H1 (cell line): ENCODE measurements at regions not wholly inside any gene's neighbourhood (a gene's known extent, or its start where the extent isn't known, plus 50 kb on each side); places are given as distances from the start of the nearest gene placed in this dataset.

Source experiments
- CTCF ChIA-PET: fragments of 300-600 bp; sonication (Branson Sonifier 250); formaldehyde crosslinking; loops from one replicate; lab custom pipeline; 2021; ENCODE audit not compliant: partially characterized antibody; lab: Charles Lee
- POLR2A ChIA-PET: fragments of 300-600 bp; sonication (Branson Sonifier 250); formaldehyde crosslinking; loops from one replicate; lab custom pipeline; 2021; ENCODE audit warnings: inconsistent platforms; ENCODE audit not compliant: partially characterized antibody; lab: Charles Lee
- DNase-seq, 2 experiments: peaks; one replicate each; pipeline versions ENCODE4 v3.0.0 to v3.0.0-alpha.2; 2010 to 2022; ENCODE audit warnings: low spot score in 2 of 2, low read depth in 1 of 2, mixed read lengths in 1 of 2
- FAIRE-seq: peaks from 2 replicates; lab custom pipeline; 2011; peaks lifted over from hg19 to GRCh38; lab: Jason Lieb, UNC
- H2AFZ ChIP-seq: 2 replicates; pipeline ENCODE4 v1.8.1; 2012; ENCODE audit warnings: low read length, inconsistent platforms
- H2AK5ac ChIP-seq: 2 replicates; pipeline ENCODE4 v1.6.1; 2013; ENCODE audit warnings: low read depth, low read length
- H2BK120ac ChIP-seq: replicated peaks from 2 replicates; pipeline ENCODE3; 2013; ENCODE audit warnings: low read depth, low read length, inconsistent platforms
- H2BK12ac ChIP-seq: 2 replicates; pipeline ENCODE4 v1.6.1; 2013; ENCODE audit warnings: low read depth, low read length
- H2BK15ac ChIP-seq: 2 replicates; pipeline ENCODE4 v1.6.1; 2013; ENCODE audit warnings: low read length
- H2BK20ac ChIP-seq: 2 replicates; pipeline ENCODE4 v1.6.1; 2013; ENCODE audit warnings: low read length
- H2BK5ac ChIP-seq: 2 replicates; pipeline ENCODE4 v1.6.1; 2013; ENCODE audit warnings: low read depth, low read length
- H3K14ac ChIP-seq: 2 replicates; pipeline ENCODE4 v1.6.1; 2013; ENCODE audit warnings: inconsistent platforms; ENCODE audit not compliant: insufficient read length
- H3K18ac ChIP-seq: 2 replicates; pipeline ENCODE4 v1.6.1; 2013; ENCODE audit warnings: low read length; ENCODE audit errors: extremely low read depth
- H3K23ac ChIP-seq: 2 replicates; pipeline ENCODE4 v1.6.1; 2013; ENCODE audit warnings: inconsistent platforms; ENCODE audit not compliant: insufficient read length
- H3K23me2 ChIP-seq: 2 replicates; pipeline ENCODE4 v1.6.1; 2013; ENCODE audit warnings: low read depth, low read length
- H3K27ac ChIP-seq: 2 replicates; pipeline ENCODE4 v1.6.1; 2011; ENCODE audit warnings: low read depth, low read length, inconsistent platforms
- H3K27me3 ChIP-seq, 4 experiments: replicated peaks in 1 of 4; 1 replicate in 1 of 4; 2 replicates in 3 of 4; pipeline versions ENCODE4 v1.6.1 to v1.8.1; 2011 to 2013; ENCODE audit warnings: low read length in 3 of 4, mild to moderate bottlenecking in 3 of 4, inconsistent platforms in 2 of 4, mixed read lengths in 2 of 4, moderate library complexity in 1 of 4; ENCODE audit not compliant: control insufficient read depth in 3 of 4, insufficient read depth in 3 of 4; ENCODE audit errors: extremely low read depth in 1 of 4
- H3K36me3 ChIP-seq, 4 experiments: 2 replicates each; pipeline versions ENCODE4 v1.6.1 to v1.8.1; 2011 to 2013; ENCODE audit warnings: mild to moderate bottlenecking in 4 of 4, low read length in 3 of 4, moderate library complexity in 2 of 4, control low read depth in 1 of 4, inconsistent platforms in 1 of 4; ENCODE audit not compliant: insufficient read depth in 4 of 4, control insufficient read depth in 2 of 4
- H3K4ac ChIP-seq: replicated peaks from 2 replicates; pipeline ENCODE3; 2013; ENCODE audit warnings: low read length, low read depth, mixed read lengths, inconsistent platforms; ENCODE audit not compliant: insufficient read length
- H3K4me1 ChIP-seq, 4 experiments: replicated peaks in 1 of 4; 1 replicate in 1 of 4; 2 replicates in 3 of 4; pipeline versions ENCODE4 v1.6.1 to v1.8.1; 2011 to 2013; ENCODE audit warnings: low read length in 3 of 4, inconsistent platforms in 2 of 4, mixed read lengths in 1 of 4; ENCODE audit not compliant: insufficient read depth in 4 of 4, control insufficient read depth in 3 of 4
- H3K4me2 ChIP-seq, 2 experiments: 2 replicates each; pipeline versions ENCODE4 v1.6.1 to v1.8.1; 2011 to 2013; ENCODE audit warnings: low read depth in 2 of 2, low read length in 2 of 2, control low read depth in 1 of 2, inconsistent platforms in 1 of 2, mild to moderate bottlenecking in 1 of 2; ENCODE audit not compliant: insufficient read depth in 1 of 2
- H3K4me3 ChIP-seq, 4 experiments: fragments of 200-600, 300-600 bp in 1 of 4; sonication (generic), shearing (Covaris generic), sonication (Bioruptor Twin) in 1 of 4; 2 replicates each; pipeline versions ENCODE4 v1.5.1 to v1.8.1; 2011 to 2016; ENCODE audit warnings: low read length in 4 of 4, low read depth in 3 of 4, control low read depth in 2 of 4, inconsistent platforms in 2 of 4, mild to moderate bottlenecking in 2 of 4, mixed read lengths in 1 of 4, moderate library complexity in 1 of 4; ENCODE audit not compliant: insufficient read depth in 2 of 4; ENCODE audit errors: extremely low read depth in 1 of 4
- H3K56ac ChIP-seq: replicated peaks from 2 replicates; pipeline ENCODE3; 2013; ENCODE audit warnings: low read depth, mild to moderate bottlenecking, mixed read lengths, low read length, inconsistent platforms; ENCODE audit not compliant: insufficient read length
- H3K79me1 ChIP-seq: 2 replicates; pipeline ENCODE4 v1.6.1; 2013; ENCODE audit warnings: low read depth, low read length, control low read depth
- H3K79me2 ChIP-seq, 2 experiments: 2 replicates each; pipeline versions ENCODE4 v1.6.1 to v1.8.1; 2012 to 2013; ENCODE audit warnings: low read length in 2 of 2, mild to moderate bottlenecking in 2 of 2, inconsistent platforms in 1 of 2; ENCODE audit not compliant: insufficient read depth in 2 of 2, control insufficient read depth in 1 of 2
- H3K9ac ChIP-seq, 4 experiments: replicated peaks in 1 of 4; 1 replicate in 1 of 4; 2 replicates in 3 of 4; pipeline versions ENCODE4 v1.6.1 to v1.8.1; 2011 to 2013; ENCODE audit warnings: low read depth in 3 of 4, low read length in 3 of 4, control low read depth in 2 of 4, mild to moderate bottlenecking in 2 of 4, moderate library complexity in 2 of 4, inconsistent platforms in 1 of 4; ENCODE audit errors: extremely low read depth in 1 of 4
- H3K9me3 ChIP-seq, 2 experiments: 2 replicates each; pipeline versions ENCODE4 v1.6.1 to v1.8.1; 2012 to 2013; ENCODE audit warnings: mild to moderate bottlenecking in 2 of 2, moderate library complexity in 2 of 2, control low read depth in 1 of 2, inconsistent platforms in 1 of 2, low read depth in 1 of 2, low read length in 1 of 2, mixed read lengths in 1 of 2; ENCODE audit not compliant: insufficient read depth in 2 of 2
- H4K20me1 ChIP-seq, 2 experiments: replicated peaks in 1 of 2; 2 replicates each; pipeline versions ENCODE3 to v1.8.1; 2011 to 2013; ENCODE audit warnings: inconsistent platforms in 2 of 2, low read length in 2 of 2, mild to moderate bottlenecking in 1 of 2; ENCODE audit not compliant: insufficient read depth in 2 of 2, control insufficient read depth in 1 of 2
- H4K5ac ChIP-seq: 2 replicates; pipeline ENCODE4 v1.6.1; 2013; ENCODE audit warnings: low read length, low read depth, mixed read lengths, inconsistent platforms; ENCODE audit not compliant: insufficient read length
- H4K8ac ChIP-seq: 2 replicates; pipeline ENCODE4 v1.8.0; 2013; ENCODE audit warnings: mild to moderate bottlenecking, moderate library complexity, low read length, inconsistent platforms; ENCODE audit not compliant: insufficient read depth; ENCODE audit errors: extremely low read depth
- H4K91ac ChIP-seq: replicated peaks from 2 replicates; pipeline ENCODE3; 2013; ENCODE audit warnings: low read length, mixed read lengths, inconsistent platforms; ENCODE audit not compliant: insufficient read length
- E2F6 ChIP-seq: IDR thresholded peaks from 2 replicates; pipeline ENCODE4 v1.6.1; 2012; ENCODE audit warnings: inconsistent platforms
- EGR1 ChIP-seq: IDR thresholded peaks from 2 replicates; pipeline ENCODE4 v1.6.1; 2011; ENCODE audit warnings: low read depth, low read length, borderline replicate concordance
- FOSL1 ChIP-seq: IDR thresholded peaks from 2 replicates; pipeline ENCODE4 v1.6.1; 2011; ENCODE audit warnings: mild to moderate bottlenecking, low read depth, low read length, moderate library complexity; ENCODE audit not compliant: insufficient read depth
- GTF2F1 ChIP-seq: IDR thresholded peaks from 2 replicates; pipeline ENCODE4 v1.6.1; 2012; ENCODE audit warnings: low read depth, low read length, improper control_type of control experiment, borderline replicate concordance
- HDAC6 ChIP-seq: IDR thresholded peaks from one replicate; pipeline ENCODE4 v1.7.1; 2012; ENCODE audit warnings: low read depth, mild to moderate bottlenecking, inconsistent platforms, low read length, moderate library complexity
- SP4 ChIP-seq: IDR thresholded peaks from 2 replicates; pipeline ENCODE4 v1.6.1; 2012; ENCODE audit warnings: low read length, inconsistent platforms
- TBP ChIP-seq: IDR thresholded peaks from 2 replicates; pipeline ENCODE4 v1.6.1; 2011; ENCODE audit warnings: low read depth, low read length, improper control_type of control experiment
- ZNF274 ChIP-seq: IDR thresholded peaks from 2 replicates; pipeline ENCODE4 v1.7.0; 2012; ENCODE audit warnings: low read length, borderline replicate concordance; ENCODE audit errors: extremely low read depth
- WGBS, 2 experiments: shearing (Covaris generic) in 1 of 2; methylation state at CpG; one replicate each; pipeline versions ENCODE4 v1.1.6 to v1.1.7; 2013 to 2015; ENCODE audit warnings: low lambda C conversion rate in 2 of 2, mixed read lengths in 2 of 2, inconsistent platforms in 1 of 2, low coverage in 1 of 2, missing lambda C conversion rate in 1 of 2; ENCODE audit not compliant: insufficient replicate concordance in 2 of 2, insufficient coverage in 1 of 2, insufficient read length in 1 of 2; ENCODE audit errors: extremely low coverage in 1 of 2, missing lambda C conversion rate in 1 of 2; 5-methylcytosine and 5-hydroxymethylcytosine counted together

GRCh38 chr2:238665919-238666318 lies 182.0 kb upstream of the TWIST2 start:
- H2BK15ac ChIP-seq, result no peak overlapping the region
- no peak overlapping the region for H4K8ac ChIP-seq
- H3K79me2 ChIP-seq, result no peaks in the 10 kb centered on the region
- WGBS, 2 experiments, result 82% methylated on average over 3 of the region's 3 CpGs; no CpG with 5 or more reads in 1 of the 2 experiments
- H3K14ac ChIP-seq, result no peak overlapping the region
- no peak overlapping the region for H2BK5ac ChIP-seq
- TF ChIP-seq GTF2F1 (no peak), EGR1 (no peak), E2F6 (no peak), ZNF274 (no peak), FOSL1 (no peak), SP4 (no peak), HDAC6 (no peak), TBP (no peak)
- H3K9me3 ChIP-seq, result peaks cover 0 to 3% of the 10 kb centered on the region in 2 experiments; a peak in 1 of 4 replicates
- H2BK120ac ChIP-seq, result no peak overlapping the region
- no peaks in the 10 kb centered on the region for H3K36me3 ChIP-seq
- no peak overlapping the region for H2BK12ac ChIP-seq
- H3K56ac ChIP-seq, result no peak overlapping the region
- no peaks in the 10 kb centered on the region for H3K79me1 ChIP-seq
- H3K23ac ChIP-seq, result no peak overlapping the region
- H2BK20ac ChIP-seq, result no peak overlapping the region
- no peaks in the 10 kb centered on the region; a peak in 1 of 7 replicates for H3K27me3 ChIP-seq
- H4K20me1 ChIP-seq, result no peaks in the 10 kb centered on the region
- FAIRE-seq (no peak), DNase-seq (no peak)
- no peak overlapping the region for H3K4ac ChIP-seq
- no peak overlapping the region for H4K91ac ChIP-seq
- ChIA-PET POLR2A (no interaction called here), CTCF (no interaction called here)
- no peak overlapping the region for H3K4me3 ChIP-seq
- H2AK5ac ChIP-seq, result no peak overlapping the region
- H3K4me1 ChIP-seq, result no peaks in the 10 kb centered on the region
- H3K18ac ChIP-seq, result no peak overlapping the region
- no peak overlapping the region for H3K9ac ChIP-seq
- H4K5ac ChIP-seq, result no peak overlapping the region
- H3K23me2 ChIP-seq, result no peaks in the 10 kb centered on the region
- no peak overlapping the region for H2AFZ ChIP-seq
- no peak overlapping the region for H3K4me2 ChIP-seq
- H3K27ac ChIP-seq, result no peak overlapping the region
